ENCODE measurements at regions not wholly inside any gene's neighbourhood (a gene's known extent, or its start where the extent isn't known, plus 50 kb on each side); places are given as distances from the start of the nearest gene placed in this dataset.

- TF ChIP-seq CTCF (IDR thresholded peaks at IDR 0.05) (no peak), POLR2A (IDR thresholded peaks at IDR 0.05) (no peak)
These were observed 61.9 kb upstream of the FAM47B start for GRCh38 chrX:34880656-34881055.
